Bronchial epithelial cell (primary cell): ENCODE measurements at regions not wholly inside any gene's neighbourhood (a gene's known extent, or its start where the extent isn't known, plus 50 kb on each side); places are given as distances from the start of the nearest gene placed in this dataset.

Experiments
- DNase-seq: peaks from one replicate; pipeline ENCODE4 v3.0.0-alpha.2; 2010; ENCODE audit warnings: low read depth
- FAIRE-seq: peaks from 2 replicates; lab custom pipeline; 2011; peaks lifted over from hg19 to GRCh38; lab: Jason Lieb, UNC
- H3K27me3 ChIP-seq: 2 replicates; pipeline ENCODE4 v1.5.1; 2011; ENCODE audit warnings: low read length; ENCODE audit not compliant: control insufficient read depth, insufficient read depth
- H3K36me3 ChIP-seq: 2 replicates; pipeline ENCODE4 v1.5.1; 2011; ENCODE audit warnings: low read length; ENCODE audit not compliant: control insufficient read depth, insufficient read depth
- H3K4me3 ChIP-seq: 2 replicates; pipeline ENCODE4 v1.5.1; 2011; ENCODE audit warnings: mild to moderate bottlenecking, low read depth, low read length, control low read depth
- TF ChIP-seq, protein P1 (sequence below): IDR thresholded peaks from 2 replicates; pipeline ENCODE4 v1.5.1; 2011; ENCODE audit warnings: mild to moderate bottlenecking, moderate library complexity, low read length, control low read depth, inconsistent platforms; ENCODE audit not compliant: insufficient read depth, severe bottlenecking

DNA sequence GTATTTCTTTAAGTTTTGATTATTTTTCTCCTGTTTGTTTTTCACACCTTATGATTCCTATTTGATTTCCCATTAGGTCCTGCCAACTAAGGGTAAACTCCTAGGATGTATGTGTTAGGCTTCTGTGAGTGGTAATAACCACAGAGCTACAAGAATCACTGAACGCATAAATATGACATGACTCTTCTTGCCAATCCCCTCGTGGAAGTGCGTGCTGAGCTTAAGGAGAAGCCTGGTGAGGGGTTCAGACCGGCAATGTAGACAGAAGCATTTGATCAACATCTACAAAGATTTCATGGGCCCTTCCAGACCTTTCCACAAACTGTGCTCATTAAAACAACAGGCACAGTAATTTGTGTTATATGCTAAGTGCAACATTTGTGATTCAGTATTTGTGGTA is 273.8 kb upstream of the SNX7 start:
- TF ChIP-seq, protein P1, sequence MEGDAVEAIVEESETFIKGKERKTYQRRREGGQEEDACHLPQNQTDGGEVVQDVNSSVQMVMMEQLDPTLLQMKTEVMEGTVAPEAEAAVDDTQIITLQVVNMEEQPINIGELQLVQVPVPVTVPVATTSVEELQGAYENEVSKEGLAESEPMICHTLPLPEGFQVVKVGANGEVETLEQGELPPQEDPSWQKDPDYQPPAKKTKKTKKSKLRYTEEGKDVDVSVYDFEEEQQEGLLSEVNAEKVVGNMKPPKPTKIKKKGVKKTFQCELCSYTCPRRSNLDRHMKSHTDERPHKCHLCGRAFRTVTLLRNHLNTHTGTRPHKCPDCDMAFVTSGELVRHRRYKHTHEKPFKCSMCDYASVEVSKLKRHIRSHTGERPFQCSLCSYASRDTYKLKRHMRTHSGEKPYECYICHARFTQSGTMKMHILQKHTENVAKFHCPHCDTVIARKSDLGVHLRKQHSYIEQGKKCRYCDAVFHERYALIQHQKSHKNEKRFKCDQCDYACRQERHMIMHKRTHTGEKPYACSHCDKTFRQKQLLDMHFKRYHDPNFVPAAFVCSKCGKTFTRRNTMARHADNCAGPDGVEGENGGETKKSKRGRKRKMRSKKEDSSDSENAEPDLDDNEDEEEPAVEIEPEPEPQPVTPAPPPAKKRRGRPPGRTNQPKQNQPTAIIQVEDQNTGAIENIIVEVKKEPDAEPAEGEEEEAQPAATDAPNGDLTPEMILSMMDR, result no peak
- H3K36me3 ChIP-seq, result no peaks in the 10 kb centered on the region
- DNase-seq (no peak), FAIRE-seq (no peak)
- no peaks in the 10 kb centered on the region for H3K27me3 ChIP-seq
- no peak overlapping the region for H3K4me3 ChIP-seq

DNA sequence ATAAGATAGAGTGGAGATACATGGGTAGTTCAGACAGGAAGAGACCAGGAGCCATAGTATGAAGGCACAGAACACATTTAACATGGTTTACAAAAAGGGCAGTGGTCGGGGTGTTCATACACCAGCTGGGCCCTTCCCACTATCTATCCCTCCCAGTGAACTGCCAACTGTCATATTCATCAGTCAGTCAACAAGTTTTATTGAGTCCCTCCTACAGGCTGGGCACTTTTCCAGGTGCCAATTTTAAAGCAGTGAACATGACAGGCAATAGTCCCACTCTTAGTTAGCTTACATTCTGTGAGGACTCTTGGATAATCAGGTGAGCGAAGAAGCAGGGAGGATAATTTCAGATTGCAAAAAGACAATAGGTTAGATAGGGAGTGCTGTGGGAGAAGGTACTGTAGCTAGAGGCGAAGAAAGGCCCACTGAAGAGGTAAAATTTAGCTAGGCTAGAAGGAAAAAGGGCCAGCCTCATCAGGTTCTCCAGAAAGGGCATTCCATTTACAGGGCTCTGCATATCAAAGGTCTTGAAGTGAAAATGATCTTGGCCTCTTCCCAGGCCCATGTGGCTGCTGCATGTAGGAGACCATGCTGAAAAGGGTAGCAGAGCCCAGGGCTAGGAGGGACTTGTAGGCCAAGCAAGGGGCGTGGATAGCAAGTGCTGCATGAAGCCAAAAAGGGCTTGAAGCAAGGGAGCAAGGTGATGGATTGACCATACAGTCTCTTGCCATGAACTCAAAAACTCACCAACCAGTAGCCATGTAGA is 274.7 kb upstream of the SNX7 start:
- TF ChIP-seq, protein P1, result no peak
- H3K27me3 ChIP-seq, result no peaks in the 10 kb centered on the region
- DNase-seq, result no peak
- H3K4me3 ChIP-seq, result no peak overlapping the region
- no peaks in the 10 kb centered on the region for H3K36me3 ChIP-seq
- no peak for FAIRE-seq

DNA sequence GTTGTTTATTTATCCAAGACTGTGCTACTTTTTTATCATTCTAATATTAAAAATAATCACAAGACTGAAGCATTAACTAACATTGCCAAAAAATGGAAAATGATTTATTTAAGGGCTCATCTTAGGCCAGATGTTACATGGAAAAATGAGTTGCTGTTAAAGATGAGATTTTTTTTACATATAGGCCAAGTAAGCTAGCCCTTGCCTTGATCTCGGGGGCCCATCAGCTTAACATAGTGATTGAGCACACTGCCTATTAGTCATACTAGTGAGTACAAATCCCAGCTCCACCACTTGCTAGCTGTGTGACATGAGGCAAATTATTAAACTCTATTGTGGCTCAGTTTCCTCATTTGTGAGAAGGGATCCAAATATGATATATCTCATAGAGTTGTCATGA is 275.9 kb upstream of the SNX7 start:
- Histone ChIP-seq H3K27me3 (no peaks in the 10 kb centered on the region), H3K36me3 (no peaks in the 10 kb centered on the region), H3K4me3 (no peak overlapping the region)
- TF ChIP-seq, protein P1, result no peak
- FAIRE-seq (no peak), DNase-seq (no peak)

DNA sequence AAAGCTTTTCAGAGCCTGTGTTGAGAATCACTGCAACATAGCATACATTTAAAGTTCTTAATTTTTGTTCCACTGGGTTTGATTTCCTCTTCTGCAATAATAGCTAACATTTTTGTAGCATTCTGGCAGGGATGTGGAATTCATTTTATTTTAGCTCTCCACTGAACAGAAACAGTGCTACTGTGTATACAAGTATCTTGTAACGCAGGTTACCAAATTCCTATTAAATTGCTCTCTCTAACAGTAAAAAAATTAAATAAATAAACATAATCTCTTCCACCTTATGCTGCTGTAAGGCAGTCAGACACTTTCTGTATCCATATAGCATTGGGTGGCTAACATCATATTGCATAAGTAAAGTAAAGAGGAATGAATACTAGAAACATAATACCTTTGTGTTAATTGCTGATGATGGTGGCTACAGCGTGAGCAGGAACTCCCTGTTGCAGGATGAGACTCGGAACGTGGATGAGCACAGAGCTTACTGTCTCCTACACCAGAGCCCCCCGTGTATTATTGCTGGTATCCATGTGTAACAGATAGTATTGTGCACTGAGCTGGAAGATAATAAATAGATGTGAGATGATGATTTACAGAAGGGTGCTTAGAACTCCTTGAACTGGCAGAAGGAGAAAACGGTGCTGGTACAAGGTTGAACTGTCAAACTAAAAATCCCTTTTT is 276.9 kb upstream of the SNX7 start:
- no peak for DNase-seq
- TF ChIP-seq, protein P1, result no peak
- no peaks in the 10 kb centered on the region for H3K36me3 ChIP-seq
- no peak for FAIRE-seq
- H3K27me3 ChIP-seq, result no peaks in the 10 kb centered on the region
- H3K4me3 ChIP-seq, result no peak overlapping the region

DNA sequence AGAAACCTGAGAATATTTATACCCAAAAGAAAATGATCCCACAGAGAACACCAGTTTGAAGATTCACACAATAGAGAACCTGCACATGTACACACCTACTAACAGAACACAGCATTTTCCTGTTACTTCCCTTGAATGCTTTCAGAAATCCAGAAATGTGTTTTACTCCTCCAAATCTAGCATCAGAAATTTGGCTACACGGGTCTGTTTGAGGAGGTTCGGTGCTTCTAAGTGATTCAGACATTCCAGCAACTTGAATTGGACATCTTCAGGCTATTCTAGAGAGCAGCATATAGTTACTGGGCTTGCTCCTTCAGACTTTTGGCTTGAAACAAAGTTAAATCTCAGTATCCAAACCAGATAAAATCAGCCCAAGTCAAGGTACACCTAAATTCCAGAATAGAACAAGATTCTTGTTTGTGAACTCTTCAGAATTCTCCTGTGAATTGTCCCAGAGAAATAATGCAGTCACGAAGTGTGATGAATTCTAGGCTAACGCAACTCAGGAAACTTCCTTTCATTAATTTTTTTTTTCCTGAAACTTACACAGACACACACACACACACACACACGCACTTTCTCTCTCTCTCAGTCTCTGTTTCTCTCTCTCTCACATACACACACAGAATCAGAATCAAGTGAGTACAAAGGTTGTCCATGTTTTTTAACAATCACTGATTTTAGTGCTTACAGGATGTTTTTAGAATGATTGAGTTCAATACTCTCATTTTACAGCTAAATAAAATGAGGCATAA is 278.4 kb upstream of the SNX7 start:
- TF ChIP-seq, protein P1, result no peak
- Histone ChIP-seq H3K4me3 (no peak overlapping the region), H3K36me3 (no peaks in the 10 kb centered on the region), H3K27me3 (no peaks in the 10 kb centered on the region)
- DNase-seq (no peak), FAIRE-seq (no peak)
